ENCODE measurements at regions not wholly inside any gene's neighbourhood (a gene's known extent, or its start where the extent isn't known, plus 50 kb on each side); places are given as distances from the start of the nearest gene placed in this dataset.
A peak's percentile ranks its signal among the peaks of the same experiment; 100 is the strongest.

DNA sequence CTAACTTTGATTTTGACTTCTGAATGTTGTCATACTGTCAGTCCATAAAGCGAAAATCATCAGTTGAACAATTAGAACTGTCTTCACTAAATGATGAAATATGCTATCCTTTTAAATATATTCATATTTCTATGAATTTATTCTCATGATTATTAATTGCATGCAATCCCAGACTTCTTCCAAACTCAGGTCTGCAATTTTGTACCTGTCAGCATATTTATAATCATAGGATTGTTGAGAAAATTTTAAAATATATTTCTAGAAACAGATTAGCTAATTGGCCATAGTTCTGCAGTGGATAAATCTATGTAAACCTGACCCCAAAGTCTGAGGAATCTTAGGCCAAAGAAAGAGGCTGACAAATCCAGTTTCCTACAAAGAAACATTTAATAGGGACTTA is 347.5 kb downstream of the SLCO4C1 start:
- TF ChIP-seq, protein P1, sequence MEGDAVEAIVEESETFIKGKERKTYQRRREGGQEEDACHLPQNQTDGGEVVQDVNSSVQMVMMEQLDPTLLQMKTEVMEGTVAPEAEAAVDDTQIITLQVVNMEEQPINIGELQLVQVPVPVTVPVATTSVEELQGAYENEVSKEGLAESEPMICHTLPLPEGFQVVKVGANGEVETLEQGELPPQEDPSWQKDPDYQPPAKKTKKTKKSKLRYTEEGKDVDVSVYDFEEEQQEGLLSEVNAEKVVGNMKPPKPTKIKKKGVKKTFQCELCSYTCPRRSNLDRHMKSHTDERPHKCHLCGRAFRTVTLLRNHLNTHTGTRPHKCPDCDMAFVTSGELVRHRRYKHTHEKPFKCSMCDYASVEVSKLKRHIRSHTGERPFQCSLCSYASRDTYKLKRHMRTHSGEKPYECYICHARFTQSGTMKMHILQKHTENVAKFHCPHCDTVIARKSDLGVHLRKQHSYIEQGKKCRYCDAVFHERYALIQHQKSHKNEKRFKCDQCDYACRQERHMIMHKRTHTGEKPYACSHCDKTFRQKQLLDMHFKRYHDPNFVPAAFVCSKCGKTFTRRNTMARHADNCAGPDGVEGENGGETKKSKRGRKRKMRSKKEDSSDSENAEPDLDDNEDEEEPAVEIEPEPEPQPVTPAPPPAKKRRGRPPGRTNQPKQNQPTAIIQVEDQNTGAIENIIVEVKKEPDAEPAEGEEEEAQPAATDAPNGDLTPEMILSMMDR (IDR thresholded peaks at IDR 0.05; ENCODE audit: extremely low read depth, insufficient read depth, missing control alignments) = no peak
- no peak for DNase-seq (ENCODE audit: low spot score)
- in situ Hi-C loops (cut with MboI; ENCODE audit: low pct_unique_long_range_greater_than_20kb, low sequenced_read_pairs, unreplicated experiment) = no loop called here

DNA sequence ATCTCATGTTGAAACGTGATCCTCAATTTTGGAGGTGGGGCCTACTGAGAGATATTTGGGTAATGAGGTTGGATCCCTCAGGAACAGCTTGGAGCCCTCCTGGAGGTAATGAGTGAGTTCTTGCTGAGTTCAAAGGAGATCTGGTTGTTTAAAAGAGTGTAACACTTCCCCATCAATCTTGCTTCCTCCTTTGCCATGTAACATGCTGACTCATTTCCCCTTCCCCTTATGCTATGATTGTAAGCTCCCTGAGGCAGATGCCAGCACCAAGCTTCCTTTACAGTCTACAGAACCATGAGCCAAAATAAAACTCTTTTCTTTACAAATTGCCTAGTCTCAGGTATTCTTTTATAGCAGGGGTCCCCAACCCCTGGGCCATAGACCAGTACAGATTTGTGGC is 352.3 kb downstream of the SLCO4C1 start:
- TF ChIP-seq, protein P1 (IDR thresholded peaks at IDR 0.05; ENCODE audit: extremely low read depth, insufficient read depth, missing control alignments) = no peak
- no peak for DNase-seq (ENCODE audit: low spot score)
- in situ Hi-C loops (cut with MboI; ENCODE audit: low pct_unique_long_range_greater_than_20kb, low sequenced_read_pairs, unreplicated experiment) = no loop called here

DNA sequence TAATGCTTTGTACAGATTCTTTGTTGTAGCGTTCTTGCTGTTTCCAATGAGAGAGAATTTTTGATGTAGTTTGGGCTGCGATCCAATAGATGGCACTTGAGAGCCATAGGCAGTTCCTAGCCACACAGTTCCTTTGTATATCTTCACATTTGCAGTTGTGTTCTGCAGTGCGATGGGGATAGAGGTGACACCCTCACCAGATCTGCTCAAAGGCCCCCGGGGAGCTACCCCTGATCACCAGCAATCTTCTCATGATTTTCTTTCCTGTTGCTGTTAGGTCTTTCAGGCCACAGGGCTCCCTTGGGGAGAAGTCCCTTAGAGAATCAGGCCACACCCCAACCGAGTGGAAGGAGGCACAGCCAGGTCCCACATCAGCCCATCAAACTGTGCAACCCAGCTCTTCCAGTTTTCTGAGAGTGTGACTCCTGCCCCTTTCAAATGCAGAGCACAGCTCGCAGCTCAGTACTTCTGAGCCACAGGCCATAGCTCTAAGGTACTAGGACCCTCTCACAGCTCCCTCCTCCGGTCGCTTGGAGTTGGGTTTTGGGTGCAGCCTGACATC is 353.7 kb downstream of the SLCO4C1 start:
- in situ Hi-C loops (cut with MboI; ENCODE audit: low pct_unique_long_range_greater_than_20kb, low sequenced_read_pairs, unreplicated experiment) = no loop called here
- DNase-seq (ENCODE audit: low spot score) = peak; percentile 10
- TF ChIP-seq, protein P1 (IDR thresholded peaks at IDR 0.05; ENCODE audit: extremely low read depth, insufficient read depth, missing control alignments) = peak; percentile 77

DNA sequence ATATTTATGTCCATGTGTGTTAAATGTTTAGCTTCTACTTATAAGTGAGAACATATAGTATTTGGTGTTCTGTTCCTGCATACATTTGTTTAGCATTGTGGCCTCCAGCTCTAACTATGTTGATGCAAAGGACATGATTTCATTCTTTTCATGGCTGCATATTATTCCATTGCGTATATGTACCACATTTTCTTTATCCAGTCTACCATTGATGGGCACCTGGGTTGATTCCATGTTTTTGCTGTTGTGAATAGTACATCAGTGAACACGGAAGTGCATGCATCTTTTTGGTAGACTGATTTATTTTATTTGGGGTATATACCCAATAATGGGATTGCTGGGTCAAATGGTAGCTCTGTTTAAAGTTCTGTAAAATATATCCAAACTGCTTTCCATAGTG is 359.0 kb downstream of the SLCO4C1 start:
- DNase-seq (ENCODE audit: low spot score) = no peak
- TF ChIP-seq, protein P1 (IDR thresholded peaks at IDR 0.05; ENCODE audit: extremely low read depth, insufficient read depth, missing control alignments) = no peak
- in situ Hi-C loops (cut with MboI; ENCODE audit: low pct_unique_long_range_greater_than_20kb, low sequenced_read_pairs, unreplicated experiment) = no loop called here

DNA sequence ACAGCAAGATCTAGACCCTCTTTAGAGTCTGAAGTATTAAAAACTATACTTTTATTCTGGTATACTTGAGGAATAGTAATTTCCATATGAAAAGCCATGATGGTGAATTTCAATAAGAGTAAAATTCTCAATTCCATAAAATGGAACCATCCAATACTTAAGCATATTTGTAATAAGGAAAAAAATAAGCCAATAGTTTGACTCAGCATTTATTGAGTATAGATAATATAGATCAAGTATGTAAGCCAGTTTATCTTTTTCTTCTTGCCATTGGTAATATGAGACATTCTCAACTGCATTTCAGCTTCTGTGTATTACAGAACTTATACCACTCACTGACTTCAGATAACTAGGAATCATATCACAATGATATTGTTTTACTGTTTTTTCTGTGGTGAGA is 361.0 kb downstream of the SLCO4C1 start:
- no peak for DNase-seq (ENCODE audit: low spot score)
- in situ Hi-C loops (cut with MboI; ENCODE audit: low pct_unique_long_range_greater_than_20kb, low sequenced_read_pairs, unreplicated experiment) = no loop called here
- TF ChIP-seq, protein P1 (IDR thresholded peaks at IDR 0.05; ENCODE audit: extremely low read depth, insufficient read depth, missing control alignments) = no peak

DNA sequence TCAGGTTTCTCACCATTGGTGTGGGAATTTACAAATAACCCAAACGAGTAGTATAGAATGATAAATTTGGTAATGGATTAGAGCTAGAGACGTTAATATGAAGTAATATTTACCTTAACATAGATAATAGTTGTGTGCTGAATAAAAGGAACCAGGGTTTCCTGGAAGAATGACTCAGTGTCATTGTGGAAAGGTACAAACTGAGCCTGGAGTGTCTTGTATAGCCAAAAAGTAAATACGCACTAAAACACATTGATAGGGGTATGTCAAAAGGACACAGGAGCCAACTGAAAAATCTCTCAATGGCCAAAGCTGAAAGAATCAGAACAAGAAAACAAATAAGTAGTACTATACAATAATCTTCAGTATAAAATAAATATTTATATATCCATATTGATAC is 363.5 kb downstream of the SLCO4C1 start:
- DNase-seq (ENCODE audit: low spot score) = no peak
- in situ Hi-C loops (cut with MboI; ENCODE audit: low pct_unique_long_range_greater_than_20kb, low sequenced_read_pairs, unreplicated experiment) = no loop called here
- TF ChIP-seq, protein P1 (IDR thresholded peaks at IDR 0.05; ENCODE audit: extremely low read depth, insufficient read depth, missing control alignments) = no peak

DNA sequence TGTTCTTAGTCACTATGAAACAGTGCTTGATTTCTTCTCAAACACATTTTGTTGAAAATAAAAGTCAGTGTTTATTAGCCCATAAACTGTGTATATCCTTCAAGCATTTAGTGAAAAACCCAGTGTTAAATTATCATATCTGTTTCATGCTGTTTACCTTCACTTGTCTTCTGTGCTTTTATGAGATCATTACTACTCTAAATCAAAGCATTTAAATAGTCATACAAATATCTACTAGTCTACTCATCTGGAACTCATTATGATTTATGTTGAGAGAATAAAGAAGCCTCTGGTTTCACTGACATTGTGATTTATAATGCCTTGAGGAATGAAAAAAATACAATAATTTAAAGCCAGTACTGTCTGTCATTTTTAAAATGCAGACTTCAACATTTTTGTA is 366.5 kb downstream of the SLCO4C1 start:
- TF ChIP-seq, protein P1 (IDR thresholded peaks at IDR 0.05; ENCODE audit: extremely low read depth, insufficient read depth, missing control alignments) = no peak
- in situ Hi-C loops (cut with MboI; ENCODE audit: low pct_unique_long_range_greater_than_20kb, low sequenced_read_pairs, unreplicated experiment) = no loop called here
- no peak for DNase-seq (ENCODE audit: low spot score)
